SK-N-SH (cell line): ENCODE measurements at regions not wholly inside any gene's neighbourhood (a gene's known extent, or its start where the extent isn't known, plus 50 kb on each side); places are given as distances from the start of the nearest gene placed in this dataset.
A peak's percentile ranks its signal among the peaks of the same experiment; 100 is the strongest.

Experiments used
- CTCF ChIA-PET: fragments of 300-600, 350-600 bp; formaldehyde crosslinking; extraction: SDS; loops from one replicate; lab custom pipeline; 2021; lab: Yijun Ruan, JAX
- POLR2A ChIA-PET: fragments of 350-600 bp; sonication (Branson Sonifier 250); formaldehyde crosslinking; extraction: SDS; loops from one replicate; lab custom pipeline; 2020; ENCODE audit warnings: antibody characterized with exemption, inconsistent platforms; lab: Yijun Ruan, JAX
- DNase-seq: peaks from one replicate; pipeline ENCODE4 v3.0.0; 2012
- H2AFZ ChIP-seq: fragments of 200-600 bp; sonication (generic); 2 replicates; pipeline ENCODE4 v1.8.1; 2016; ENCODE audit warnings: antibody characterized with exemption, mild to moderate bottlenecking, low read depth
- H3F3A ChIP-seq: fragments of 200-600 bp; sonication (generic); replicated peaks from 2 replicates; pipeline ENCODE3; 2016; ENCODE audit warnings: antibody characterized with exemption, mild to moderate bottlenecking; ENCODE audit not compliant: insufficient read depth
- H3K27ac ChIP-seq, 2 experiments: fragments of 200-500 bp in 1 of 2; fragments of 200-600 bp in 1 of 2; sonication (Bioruptor generic) in 1 of 2; sonication (generic), shearing (Covaris generic) in 1 of 2; 2 replicates each; pipeline versions ENCODE4 v1.5.1 to v1.6.1; 2014 to 2016; ENCODE audit warnings: low read depth in 2 of 2, inconsistent platforms in 1 of 2, low read length in 1 of 2, mild to moderate bottlenecking in 1 of 2, mixed read lengths in 1 of 2
- H3K27me3 ChIP-seq: fragments of 200-600 bp; sonication (generic), shearing (Covaris generic); 2 replicates; pipeline ENCODE4 v1.6.1; 2016; ENCODE audit warnings: mixed run types; ENCODE audit not compliant: insufficient read depth
- H3K36me3 ChIP-seq, 2 experiments: fragments of 200-500 bp in 1 of 2; fragments of 200-600 bp in 1 of 2; sonication (Bioruptor generic) in 1 of 2; sonication (generic) in 1 of 2; replicated peaks in 1 of 2; 2 replicates each; pipeline versions ENCODE3 to v1.5.1; 2014 to 2016; ENCODE audit warnings: low read length in 1 of 2, mild to moderate bottlenecking in 1 of 2; ENCODE audit not compliant: insufficient read depth in 2 of 2, control insufficient read depth in 1 of 2
- H3K4me1 ChIP-seq, 2 experiments: fragments of 200-500 bp in 1 of 2; fragments of 200-600 bp in 1 of 2; sonication (Bioruptor generic) in 1 of 2; sonication (generic), shearing (Covaris generic) in 1 of 2; 2 replicates each; pipeline versions ENCODE4 v1.5.1 to v1.6.1; 2014 to 2016; ENCODE audit warnings: low read depth in 1 of 2, low read length in 1 of 2, mixed run types in 1 of 2; ENCODE audit not compliant: insufficient read depth in 2 of 2, control insufficient read depth in 1 of 2
- H3K4me2 ChIP-seq: fragments of 200-600 bp; sonication (generic), shearing (Covaris generic); 2 replicates; pipeline ENCODE4 v1.6.1; 2017; ENCODE audit warnings: mixed run types
- H3K4me3 ChIP-seq, 2 experiments: fragments of 200-500 bp in 1 of 2; fragments of 200-600 bp in 1 of 2; sonication (Bioruptor generic) in 1 of 2; sonication (generic), shearing (Covaris generic) in 1 of 2; 2 replicates each; pipeline versions ENCODE4 v1.5.1 to v1.8.1; 2014 to 2016; ENCODE audit warnings: low read depth in 2 of 2, inconsistent platforms in 1 of 2, low read length in 1 of 2, mild to moderate bottlenecking in 1 of 2, mixed read lengths in 1 of 2, moderate library complexity in 1 of 2
- H3K79me2 ChIP-seq: fragments of 200-600 bp; sonication (generic); 2 replicates; pipeline ENCODE4 v1.8.1; 2017; ENCODE audit warnings: mild to moderate bottlenecking; ENCODE audit not compliant: insufficient read depth
- H3K9ac ChIP-seq: fragments of 200-600 bp; sonication (generic); 2 replicates; pipeline ENCODE4 v1.6.1; 2017; ENCODE audit warnings: mixed run types
- H3K9me2 ChIP-seq: fragments of 200-600 bp; sonication (generic); 2 replicates; pipeline ENCODE4 v1.6.1; 2017; ENCODE audit warnings: mixed run types
- H3K9me3 ChIP-seq: fragments of 200-600 bp; sonication (generic); 2 replicates; pipeline ENCODE4 v1.6.1; 2017; ENCODE audit warnings: mixed run types, mild to moderate bottlenecking, moderate library complexity
- H4K20me1 ChIP-seq: fragments of 200-600 bp; sonication (generic); 2 replicates; pipeline ENCODE4 v1.6.1; 2017; ENCODE audit warnings: mild to moderate bottlenecking, mixed run types; ENCODE audit not compliant: insufficient read depth
- ELF1 ChIP-seq: IDR thresholded peaks from 2 replicates; pipeline ENCODE4 v1.4.0; 2012
- FOSL2 ChIP-seq: IDR thresholded peaks from 2 replicates; pipeline ENCODE4 v1.4.0; 2012; ENCODE audit warnings: low read depth, mild to moderate bottlenecking, moderate library complexity, borderline replicate concordance
- FOXJ3 ChIP-seq: sonication (generic); formaldehyde crosslinking; IDR thresholded peaks from 2 replicates; pipeline ENCODE4 v1.5.1; 2020; ENCODE audit warnings: mild to moderate bottlenecking, missing genetic modification reagents
- NFIC ChIP-seq: IDR thresholded peaks from 2 replicates; pipeline ENCODE4 v1.4.0; 2012; ENCODE audit warnings: borderline replicate concordance
- PBX3 ChIP-seq: IDR thresholded peaks from 2 replicates; pipeline ENCODE4; 2012
- POLR2AphosphoS5 ChIP-seq: IDR thresholded peaks from 2 replicates; pipeline ENCODE4 v1.6.1; 2012; ENCODE audit warnings: low read depth, low read length
- RXRA ChIP-seq: IDR thresholded peaks from 2 replicates; pipeline ENCODE4 v1.4.0; 2012; ENCODE audit warnings: low read depth, mild to moderate bottlenecking, borderline replicate concordance
- SIN3A ChIP-seq: IDR thresholded peaks from 2 replicates; pipeline ENCODE4 v1.6.1; 2012; ENCODE audit warnings: low read depth, mild to moderate bottlenecking, low read length, moderate library complexity, borderline replicate concordance
- YY1 ChIP-seq: IDR thresholded peaks from 2 replicates; pipeline ENCODE4 v1.4.0; 2012; ENCODE audit warnings: low read depth, mild to moderate bottlenecking
- ZBTB33 ChIP-seq: IDR thresholded peaks from 2 replicates; pipeline ENCODE4 v1.4.0; 2012; ENCODE audit warnings: low read depth, borderline replicate concordance
- WGBS: methylation state at CpG from one replicate; pipeline ENCODE4 v1.1.6; 2017; ENCODE audit warnings: low lambda C conversion rate; 5-methylcytosine and 5-hydroxymethylcytosine counted together

GRCh38 chr6:54681987-54682386 is 164.6 kb upstream of the FAM83B start:
- Histone ChIP-seq H3K4me1 (no peaks in the 10 kb centered on the region), H3K9me2 (no peaks in the 10 kb centered on the region; the same call in 1 of the 2 replicates), H3K79me2 (no peaks in the 10 kb centered on the region), H3K4me2 (peak overlapping the region; percentile 5; the same call in 1 of the 2 replicates), H3K9me3 (no peaks in the 10 kb centered on the region), H3K4me3 (no peak overlapping the region), H3K27ac (peak overlapping the region in 1 of 2 experiments; percentile 23; a peak in 1 of 4 replicates), H4K20me1 (no peaks in the 10 kb centered on the region), H3F3A (no peaks in the 10 kb centered on the region), H2AFZ (peak overlapping the region; percentile 26; the same call in 1 of the 2 replicates), H3K9ac (no peak overlapping the region), H3K36me3 (no peaks in the 10 kb centered on the region), H3K27me3 (no peaks in the 10 kb centered on the region)
- ChIA-PET POLR2A (no interaction called here), CTCF (no interaction called here)
- no peak for DNase-seq
- 6% methylated on average over 4 of the region's 4 CpGs for WGBS
- peak; percentile 18; the same call in 1 of the 2 replicates for TF ChIP-seq FOSL2
- TF ChIP-seq PBX3, result 0 out of 2 replicates have a peak, but pooled peaks have one; percentile 16
- TF ChIP-seq YY1, result no peak

- ChIA-PET POLR2A (no interaction called here), CTCF (interaction anchor here (1.2 kb wide), 2 partner anchors 28 kb away, joined by 3 to 4 read pairs; no protein-coding TSS in a partner anchor)
- H3K4me3 ChIP-seq, result no peak overlapping the region
- H3K27me3 ChIP-seq, result no peaks in the 10 kb centered on the region
- no peak for TF ChIP-seq YY1
- no peak for TF ChIP-seq ELF1
- no peak for TF ChIP-seq NFIC
- no peak for TF ChIP-seq SIN3A
- TF ChIP-seq RXRA, result no peak
- DNase-seq, result no peak
- H3K9ac ChIP-seq, result no peak overlapping the region
- no peaks in the 10 kb centered on the region for H3K4me1 ChIP-seq
- no peaks in the 10 kb centered on the region for H3F3A ChIP-seq
- no peaks in the 10 kb centered on the region for H3K36me3 ChIP-seq
- H4K20me1 ChIP-seq, result no peaks in the 10 kb centered on the region
- WGBS, result 5% methylated on average over 2 of the region's 2 CpGs
- H3K27ac ChIP-seq, result no peak overlapping the region
- no peak overlapping the region for H2AFZ ChIP-seq
- H3K9me2 ChIP-seq, result no peaks in the 10 kb centered on the region
- no peaks in the 10 kb centered on the region for H3K9me3 ChIP-seq
- no peaks in the 10 kb centered on the region for H3K79me2 ChIP-seq
- no peak overlapping the region for H3K4me2 ChIP-seq
Observed at GRCh38 chr6:54689620-54690019, 157.0 kb upstream of the FAM83B start.

GRCh38 chr6:54690596-54690995 is 156.0 kb upstream of the FAM83B start:
- no peak overlapping the region for H3K9ac ChIP-seq
- H3F3A ChIP-seq, result no peaks in the 10 kb centered on the region
- CTCF ChIA-PET, result interaction anchor here (1.2 kb wide), 1 partner anchor 27 kb away, joined by 4 read pairs; no protein-coding TSS in a partner anchor
- TF ChIP-seq POLR2AphosphoS5 (no peak), FOXJ3 (CRISPR knock-in tag) (no peak), ZBTB33 (no peak)
- H2AFZ ChIP-seq, result no peak overlapping the region
- no peaks in the 10 kb centered on the region for H3K9me2 ChIP-seq
- H3K4me2 ChIP-seq, result no peak overlapping the region
- no peaks in the 10 kb centered on the region for H3K9me3 ChIP-seq
- H3K79me2 ChIP-seq, result no peaks in the 10 kb centered on the region
- WGBS, result 4% methylated on average over 5 of the region's 5 CpGs
- no peaks in the 10 kb centered on the region for H4K20me1 ChIP-seq
- H3K4me1 ChIP-seq, result no peaks in the 10 kb centered on the region
- H3K36me3 ChIP-seq, result no peaks in the 10 kb centered on the region
- POLR2A ChIA-PET, result no interaction called here
- no peak overlapping the region for H3K4me3 ChIP-seq
- DNase-seq, result no peak
- H3K27ac ChIP-seq, result no peak overlapping the region
- no peaks in the 10 kb centered on the region for H3K27me3 ChIP-seq
